GM21723 (cell line): ENCODE measurements at regions not wholly inside any gene's neighbourhood (a gene's known extent, or its start where the extent isn't known, plus 50 kb on each side); places are given as distances from the start of the nearest gene placed in this dataset.
"Not testable (repeated sequence)": the region's sequence is repeated elsewhere in the genome, so short reads cannot be mapped to it uniquely, and the experiment has no call there.

Source experiments
- ATAC-seq: cut with Tn5 transposase; IDR thresholded peaks from one replicate; pipeline ENCODE4 v1.9.1; 2021; ENCODE audit warnings: mild to moderate bottlenecking, moderate library complexity; ENCODE audit not compliant: unreplicated experiment

DNA sequence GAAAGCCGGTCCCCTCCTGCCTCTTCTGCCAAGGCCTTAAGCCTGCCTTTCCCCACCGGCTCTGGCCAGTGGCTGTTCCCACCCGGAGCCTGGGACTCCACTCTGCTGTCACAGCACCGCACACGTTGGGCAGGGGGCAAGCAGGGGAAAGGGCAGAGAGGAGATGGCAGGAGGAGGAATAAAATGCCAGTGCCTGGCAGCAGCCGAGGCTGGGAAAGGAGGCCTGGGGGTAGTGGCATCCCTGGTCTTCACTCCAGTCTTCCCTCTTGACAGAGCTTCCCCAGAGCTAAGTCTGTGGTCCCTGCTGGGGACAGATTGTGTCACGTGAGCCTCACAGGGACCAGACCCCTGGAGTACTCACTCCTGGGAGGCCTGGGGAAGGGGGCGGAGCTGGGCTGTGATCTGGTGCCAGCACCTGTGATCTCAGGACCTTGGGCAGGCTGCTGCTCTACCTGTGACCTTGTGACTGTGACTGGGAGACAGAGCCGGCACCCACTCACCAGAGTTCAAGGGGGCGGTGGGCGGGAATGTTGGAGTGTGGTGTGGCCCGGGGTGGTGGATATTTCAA is 97.2 kb upstream of the GSE1 start:
- ATAC-seq = no peak

DNA sequence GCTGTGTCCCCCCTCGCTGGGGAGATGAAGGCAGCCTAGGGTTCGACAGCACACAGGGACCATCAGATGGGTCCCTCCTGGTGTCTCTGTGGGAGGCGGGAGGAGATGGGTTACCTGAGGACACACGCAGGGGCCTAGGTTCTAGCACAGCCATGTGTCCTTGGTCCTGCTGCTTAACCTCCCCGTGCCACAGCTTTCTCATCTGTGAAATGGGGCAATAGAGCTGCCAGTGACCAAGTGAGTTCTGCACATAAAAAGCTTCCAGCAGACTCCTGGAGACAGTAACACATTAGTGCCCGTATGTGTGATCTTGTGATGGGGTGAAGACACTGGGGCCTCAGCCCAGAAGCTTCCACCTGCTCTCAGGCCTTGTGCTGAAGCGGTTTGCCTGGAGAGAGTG is 96.0 kb upstream of the GSE1 start:
- no peak for ATAC-seq

DNA sequence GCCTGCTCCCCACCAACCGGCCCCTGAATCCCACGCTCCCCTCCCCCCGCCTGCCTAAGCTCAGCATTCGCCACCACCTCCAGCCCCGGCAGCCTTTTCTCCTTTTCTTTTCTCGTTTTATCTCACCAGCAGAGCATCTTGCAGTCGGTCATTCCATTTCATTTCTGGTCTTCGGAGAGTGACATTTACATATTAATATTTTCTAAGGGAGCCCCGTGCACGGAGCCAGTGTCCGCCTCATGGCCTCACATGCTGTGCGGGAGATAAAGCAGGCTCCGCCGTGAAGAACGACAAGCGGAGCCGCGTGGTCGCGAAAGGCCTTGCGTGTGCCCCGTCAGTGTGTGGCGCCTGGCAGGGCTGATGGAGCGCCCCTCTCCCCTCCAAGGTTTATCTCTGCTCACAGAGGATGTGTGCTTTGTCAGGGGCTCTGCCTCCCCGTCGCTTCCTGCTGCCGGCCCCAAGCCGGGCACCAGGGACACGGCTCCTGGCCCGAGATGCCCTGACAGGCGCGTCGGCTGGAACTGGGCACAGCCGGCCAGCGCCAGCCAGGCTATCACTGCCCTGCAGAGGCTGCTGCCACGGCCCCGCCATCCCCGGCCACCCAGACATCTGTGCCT is 95.5 kb upstream of the GSE1 start:
- ATAC-seq = no peak

DNA sequence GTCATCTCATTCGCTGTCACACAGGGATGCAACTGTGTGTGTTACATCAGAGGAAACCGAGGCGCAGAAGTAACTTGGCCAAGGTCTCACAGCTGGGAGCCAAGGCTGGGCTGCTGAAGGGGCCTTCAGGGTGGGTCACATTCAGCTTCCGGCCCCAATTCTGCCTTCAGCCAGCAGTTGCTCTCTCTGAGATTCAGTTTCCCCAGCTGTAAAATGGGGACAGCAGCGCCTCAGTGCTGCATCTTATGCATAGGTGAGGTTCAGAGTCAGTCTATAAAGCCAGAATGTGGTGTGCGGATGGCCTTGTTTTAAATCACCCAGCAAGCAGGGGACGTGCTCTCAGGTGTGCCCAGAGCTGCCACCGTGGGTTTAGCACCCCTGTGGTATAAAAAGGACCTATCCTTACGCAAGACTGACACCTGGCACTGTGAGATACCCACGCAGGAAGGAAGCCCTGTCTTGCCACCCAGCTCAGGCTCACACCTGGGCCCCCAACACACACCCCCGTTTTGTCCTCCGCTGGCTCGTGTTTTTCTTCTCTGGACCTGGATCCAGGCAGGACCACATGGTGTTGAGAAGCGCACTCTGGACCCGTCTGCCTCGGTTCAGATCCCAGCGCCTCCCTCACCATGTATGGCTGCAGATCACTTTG is 94.6 kb upstream of the GSE1 start:
- no peak for ATAC-seq

DNA sequence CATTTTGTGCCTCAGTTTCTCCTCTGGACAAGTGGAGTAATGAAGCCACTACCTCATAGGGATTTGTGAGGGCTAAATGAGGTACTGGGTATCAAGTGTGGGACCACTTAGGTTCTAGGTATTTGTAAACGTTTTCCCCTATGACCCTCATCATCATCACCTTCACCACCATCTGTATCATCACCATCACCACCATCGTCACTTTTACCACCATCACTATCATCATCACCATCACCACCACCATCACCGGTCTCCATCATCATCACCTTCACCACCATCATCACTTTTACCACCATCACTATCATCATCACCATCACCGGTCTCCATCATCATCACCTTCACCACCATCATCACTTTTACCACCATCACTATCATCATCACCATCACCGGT is 94.1 kb upstream of the GSE1 start:
- not testable (repeated sequence) for ATAC-seq

DNA sequence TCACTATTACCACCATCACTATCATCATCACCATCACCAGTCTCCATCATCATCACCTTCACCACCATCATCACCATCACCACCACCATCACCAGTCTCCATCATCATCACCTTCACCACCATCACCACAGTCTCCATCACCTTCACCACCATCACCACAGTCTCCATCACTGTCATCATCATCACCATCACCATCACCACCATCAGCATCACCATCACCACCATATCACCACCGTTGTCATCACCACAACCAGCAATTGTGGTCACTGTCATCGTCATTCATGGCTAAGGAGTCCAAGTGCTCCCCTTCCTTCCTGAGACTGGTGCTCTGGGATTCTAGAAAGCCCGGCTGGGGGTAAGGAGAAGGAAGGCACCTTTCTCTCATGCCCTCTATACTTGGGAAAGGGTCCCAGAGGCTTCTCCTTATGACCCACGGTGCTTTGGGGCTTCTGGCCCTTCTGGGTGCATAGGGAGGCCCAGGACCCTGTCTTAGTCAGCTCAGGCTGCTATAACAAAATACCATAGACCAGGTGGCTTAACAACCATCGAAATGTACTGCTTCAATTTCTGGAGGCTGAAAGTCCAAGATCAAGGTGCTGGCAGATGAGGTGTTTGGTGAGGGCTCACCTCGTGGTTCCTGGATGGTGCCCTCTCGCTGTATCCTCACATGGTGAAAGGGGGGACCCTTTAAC is 93.4 kb upstream of the GSE1 start:
- ATAC-seq = no peak

DNA sequence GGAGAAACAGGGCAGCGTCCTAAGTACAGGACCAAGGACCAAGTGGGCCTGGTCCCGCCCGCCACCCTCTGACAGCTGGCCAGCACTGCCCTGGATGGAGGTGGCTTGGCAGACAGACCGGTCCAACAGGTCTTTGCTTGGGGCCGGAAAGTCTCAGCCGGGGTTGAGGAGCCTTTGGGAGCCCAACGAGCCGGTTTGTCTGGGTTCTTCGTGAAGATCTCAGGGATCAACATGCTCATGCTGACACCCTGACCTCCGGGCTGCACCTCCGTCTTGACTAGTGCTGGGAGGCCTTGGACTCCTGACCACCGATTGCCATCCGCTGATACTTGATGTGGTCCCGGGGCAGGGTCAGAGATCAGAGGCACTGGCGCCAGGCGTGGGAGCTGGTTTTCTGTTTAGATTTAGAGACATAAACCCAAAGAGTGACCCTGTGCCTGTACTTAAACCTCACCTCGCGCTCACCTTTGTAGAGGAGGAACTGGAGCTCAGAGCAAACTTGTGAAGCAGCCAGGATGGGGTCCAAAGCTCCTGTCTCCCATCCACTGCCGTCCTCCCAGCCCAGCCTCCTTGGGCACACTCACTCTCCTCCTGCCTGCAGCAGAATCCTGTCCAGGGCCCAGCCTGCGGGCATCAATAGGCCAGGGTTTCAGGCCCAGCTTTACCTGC is 92.1 kb upstream of the GSE1 start:
- no peak for ATAC-seq

DNA sequence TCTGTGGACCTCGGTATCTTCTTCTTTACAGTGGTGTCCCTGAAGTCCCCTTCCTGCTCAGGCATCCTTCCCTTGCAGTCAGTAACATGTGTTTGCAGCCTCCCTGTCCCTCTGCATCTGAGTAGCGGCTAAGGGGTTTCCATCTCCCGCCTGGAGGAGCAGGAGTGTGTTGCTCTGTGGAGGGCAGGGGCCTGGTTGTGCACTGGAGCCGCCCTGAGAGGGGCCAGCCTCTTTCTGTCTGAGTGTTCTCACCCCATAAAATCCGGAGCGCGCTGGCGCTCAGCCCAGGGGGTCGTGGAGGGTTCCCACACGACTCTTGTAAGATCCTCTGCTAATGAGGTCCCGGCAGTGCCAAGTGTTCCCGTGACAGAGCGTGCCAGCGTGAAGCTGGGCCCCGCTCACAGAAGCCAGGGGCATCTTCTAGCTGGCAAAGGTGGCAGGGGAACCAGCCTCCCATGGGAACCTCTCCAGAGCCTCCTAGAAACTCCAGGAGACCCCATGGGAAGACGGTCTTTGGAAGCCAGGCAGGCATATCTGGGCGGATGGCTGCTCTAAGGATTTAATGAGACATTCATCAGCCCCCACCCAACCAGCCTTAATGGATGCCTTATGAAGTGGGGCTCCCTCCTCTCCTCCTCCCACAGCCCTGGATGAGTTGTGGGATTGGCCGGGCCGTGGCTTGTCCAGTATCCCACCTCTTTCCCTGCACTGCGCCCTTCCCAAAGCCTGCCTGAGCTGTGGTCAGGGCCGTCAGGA is 91.4 kb upstream of the GSE1 start:
- no peak for ATAC-seq

DNA sequence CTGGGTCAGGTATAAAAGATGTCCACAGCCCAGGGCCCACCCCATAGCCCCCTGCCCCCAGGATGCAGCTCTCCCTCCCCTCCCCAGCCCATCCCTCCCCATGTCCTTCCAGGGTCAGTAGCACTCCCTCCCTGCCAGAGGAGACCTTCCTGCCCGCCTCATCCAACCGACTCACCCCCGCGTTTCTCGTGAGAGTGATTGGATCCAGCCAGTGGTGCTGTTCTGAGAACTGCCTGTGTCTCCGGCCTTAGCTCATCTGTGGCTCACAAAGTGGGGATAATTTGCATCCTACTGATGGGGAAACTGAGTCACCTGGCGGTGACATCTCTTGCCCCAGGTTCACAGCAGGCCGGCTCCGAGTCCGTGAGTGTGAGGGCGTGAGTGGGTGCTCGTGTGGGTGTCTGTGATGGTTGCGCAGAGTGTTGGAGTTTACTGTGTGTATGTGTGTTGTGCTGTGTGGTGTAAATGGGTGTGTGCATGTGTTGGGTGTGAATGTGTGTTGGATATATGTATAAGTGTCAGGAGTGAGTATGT is 90.7 kb upstream of the GSE1 start:
- no peak for ATAC-seq

DNA sequence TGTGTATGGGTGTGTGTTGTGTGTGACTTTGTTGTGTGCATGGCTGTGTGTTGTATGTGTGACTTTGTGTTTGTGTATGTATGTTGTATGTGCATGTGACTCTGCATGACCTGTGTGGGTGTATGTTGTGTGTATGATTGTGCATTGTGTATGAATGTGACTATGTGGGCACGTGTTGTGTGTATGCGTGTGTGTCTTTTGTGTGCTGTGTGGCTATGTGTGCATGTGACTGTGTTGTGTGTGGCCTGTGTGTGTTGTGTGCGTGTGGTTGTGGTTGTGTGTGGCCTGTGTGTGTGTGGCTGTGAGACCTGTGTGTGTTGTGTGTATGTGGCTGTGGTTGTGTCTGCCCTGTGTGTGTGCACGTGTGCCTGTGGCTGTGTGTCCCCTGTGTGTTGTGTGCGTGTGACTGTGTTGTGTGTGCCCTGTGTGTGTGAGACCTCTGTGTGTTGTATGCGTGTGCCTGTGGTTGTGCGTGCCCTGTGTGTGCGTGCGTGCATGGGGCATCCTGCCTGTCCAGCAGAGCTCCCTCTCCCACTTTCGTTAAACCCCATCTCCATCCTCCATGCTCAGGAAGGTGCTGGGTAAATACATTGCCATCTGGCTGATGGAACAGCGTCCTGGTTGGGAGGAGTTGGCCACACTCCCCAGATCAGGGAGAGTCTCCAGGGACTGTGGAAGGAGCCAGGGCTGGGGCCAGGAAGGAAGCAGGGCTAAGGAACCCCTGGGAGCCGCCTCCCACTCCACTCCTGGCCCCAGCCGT is 90.1 kb upstream of the GSE1 start:
- no peak for ATAC-seq

DNA sequence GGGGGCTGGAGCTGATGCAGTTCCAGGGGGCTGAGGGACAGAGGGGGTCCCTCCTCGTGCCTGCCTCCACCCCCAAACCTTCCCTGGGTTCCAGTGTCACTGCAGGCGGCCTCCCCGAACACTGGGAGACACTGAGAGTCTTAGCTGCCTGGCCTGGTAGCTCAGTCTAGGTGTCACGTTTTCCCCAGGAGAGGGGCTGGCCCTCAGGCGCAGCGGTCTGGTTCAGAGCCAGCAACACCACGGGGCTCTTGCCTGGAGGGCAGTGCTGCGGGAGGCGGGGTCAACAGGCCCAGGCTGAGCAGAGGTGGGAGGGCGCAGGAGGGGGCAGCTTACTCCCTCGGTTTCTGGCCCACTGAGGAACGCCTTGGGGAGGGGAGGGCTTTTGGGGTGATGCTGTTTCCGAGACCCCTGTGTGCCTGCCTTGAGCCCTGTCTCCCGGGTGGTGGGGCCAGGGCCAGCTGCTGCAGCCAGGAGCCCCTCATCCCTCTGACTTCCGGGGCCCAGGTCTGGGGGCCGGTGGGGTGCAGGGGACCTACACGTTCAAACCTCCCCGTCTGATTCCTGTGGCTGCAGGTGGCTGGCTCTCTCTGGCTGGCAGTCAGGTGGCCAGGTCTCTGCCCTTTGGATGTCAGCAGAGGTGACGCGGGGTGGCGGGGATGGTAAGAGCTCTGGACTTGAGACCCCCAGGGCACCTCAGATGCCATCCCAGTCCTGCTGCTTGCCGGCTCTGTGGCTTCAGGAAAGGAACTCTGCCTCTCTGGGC is 89.3 kb upstream of the GSE1 start:
- no peak for ATAC-seq

DNA sequence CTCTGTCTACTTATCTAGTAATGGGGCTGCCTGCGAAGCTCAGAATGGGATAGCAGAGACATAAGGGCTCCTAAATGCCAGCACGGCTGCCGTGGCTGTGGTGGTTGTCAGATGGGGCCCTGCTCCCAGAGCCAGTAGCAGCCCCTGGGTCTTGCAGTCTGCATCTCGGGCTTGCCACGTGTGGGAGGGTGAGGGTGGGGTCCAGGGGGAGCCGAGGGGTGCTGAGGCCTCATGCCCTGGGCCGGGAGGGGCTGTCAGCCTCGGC is 88.8 kb upstream of the GSE1 start:
- ATAC-seq = no peak

DNA sequence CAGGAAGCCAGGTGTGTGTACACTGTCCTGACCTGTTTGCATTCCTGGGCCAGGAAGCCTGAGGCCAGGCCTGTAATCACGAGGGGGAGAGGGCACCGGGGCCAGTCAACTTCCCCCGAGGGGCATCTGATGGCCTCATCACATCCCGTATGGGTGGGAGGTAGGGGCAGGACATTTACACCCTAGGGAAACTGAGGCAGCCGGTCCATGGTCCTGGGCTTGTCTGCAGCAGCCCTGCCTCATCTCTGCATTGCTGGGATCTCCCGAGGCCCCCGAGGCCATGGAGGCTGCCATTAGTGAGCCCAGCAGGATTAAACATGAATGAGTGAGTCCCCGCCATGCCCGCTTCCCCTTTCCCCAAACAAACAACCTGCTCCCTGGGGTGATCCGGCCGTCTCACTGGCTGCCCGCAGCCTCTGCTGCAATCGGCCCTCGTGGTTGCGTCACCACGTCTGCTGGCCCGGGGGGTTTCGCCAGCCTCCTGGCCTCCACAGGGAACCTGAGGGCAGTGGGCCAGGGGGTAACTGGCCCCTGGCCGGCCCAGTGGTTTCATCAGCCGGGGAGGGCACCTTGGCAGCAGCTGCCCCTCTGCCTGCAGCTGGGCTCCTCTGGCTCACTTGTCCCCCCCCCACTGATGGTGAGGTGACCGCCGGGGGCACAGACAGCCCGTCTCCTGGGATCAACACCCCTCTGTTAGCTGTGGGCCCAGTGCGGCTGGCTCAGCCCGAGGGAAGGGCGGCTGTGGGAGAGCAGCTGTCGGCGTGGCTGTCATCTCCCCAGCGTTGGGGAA is 88.3 kb upstream of the GSE1 start:
- ATAC-seq = no peak

DNA sequence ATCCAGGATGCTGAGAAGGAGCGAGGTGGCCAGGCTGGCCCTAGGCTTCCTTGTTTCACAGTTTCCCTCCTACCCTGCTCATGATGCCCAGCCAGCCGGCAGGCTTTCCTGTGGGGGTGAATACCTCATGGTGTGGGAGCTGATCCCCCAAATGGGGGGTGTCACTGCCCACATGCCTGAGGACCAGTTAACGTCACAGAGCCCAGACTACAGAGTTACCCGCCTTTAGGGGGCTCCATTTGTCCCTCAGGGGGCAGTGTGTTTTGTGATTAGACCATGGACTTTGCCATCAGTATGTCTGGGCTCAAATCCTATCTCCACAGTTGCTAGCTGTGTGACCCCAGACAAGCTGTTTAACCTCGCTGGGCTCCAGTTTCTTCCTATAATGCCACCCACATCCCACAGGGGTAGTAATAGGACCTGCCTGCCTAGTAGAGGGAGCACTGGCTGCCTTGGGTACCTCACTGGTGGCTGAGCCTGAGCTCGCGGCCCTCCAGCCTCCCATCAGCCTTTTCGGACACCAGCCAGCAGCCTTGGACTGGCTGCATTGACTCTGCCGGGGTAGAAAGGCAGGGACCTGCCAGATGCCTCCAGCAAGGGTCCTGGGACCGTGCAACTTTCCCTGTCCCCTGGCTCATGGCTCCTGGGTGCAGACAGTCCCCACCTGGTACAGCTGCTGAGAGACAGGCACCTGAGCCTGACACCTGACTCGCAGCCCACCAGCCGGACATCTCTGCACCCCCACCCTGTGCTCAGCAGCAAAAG is 87.5 kb upstream of the GSE1 start:
- ATAC-seq = no peak

DNA sequence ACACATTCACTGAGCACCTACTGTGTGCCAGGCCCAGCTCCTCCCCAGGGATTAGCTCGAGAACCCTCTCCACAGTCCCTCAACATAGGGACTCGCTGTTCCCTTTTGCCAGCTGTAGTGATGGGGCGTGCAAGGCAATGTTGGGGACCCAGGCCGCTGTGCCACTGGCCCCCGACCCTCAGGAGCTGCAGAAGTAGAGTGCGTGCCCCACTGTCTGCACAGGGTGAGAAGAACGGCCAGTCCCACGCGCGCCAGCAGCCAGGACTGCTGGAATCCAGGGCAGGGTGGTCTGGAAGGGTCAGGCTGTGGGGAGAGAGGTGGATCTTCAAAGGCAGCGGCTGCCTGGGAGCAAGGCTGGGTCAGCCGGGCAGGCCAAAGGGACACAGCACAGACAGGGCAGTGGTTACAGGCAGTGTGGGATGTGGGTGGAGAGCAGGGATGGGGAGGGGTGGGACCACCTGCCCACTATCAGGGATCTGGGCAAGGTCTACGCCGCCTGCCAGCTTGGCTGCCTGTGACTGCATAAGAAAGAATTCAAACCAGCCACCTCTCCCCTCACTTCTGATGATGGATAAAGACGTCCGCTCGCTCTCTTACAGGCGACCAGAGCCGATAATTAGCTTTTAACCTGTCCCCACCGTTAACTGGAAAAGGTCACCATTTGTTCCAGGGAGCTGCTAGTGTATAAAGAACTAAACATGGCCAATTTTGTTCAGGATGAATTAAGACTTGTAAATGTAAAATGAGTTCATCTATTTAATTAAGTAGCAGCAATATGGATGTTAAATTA is 86.7 kb upstream of the GSE1 start:
- no peak for ATAC-seq

DNA sequence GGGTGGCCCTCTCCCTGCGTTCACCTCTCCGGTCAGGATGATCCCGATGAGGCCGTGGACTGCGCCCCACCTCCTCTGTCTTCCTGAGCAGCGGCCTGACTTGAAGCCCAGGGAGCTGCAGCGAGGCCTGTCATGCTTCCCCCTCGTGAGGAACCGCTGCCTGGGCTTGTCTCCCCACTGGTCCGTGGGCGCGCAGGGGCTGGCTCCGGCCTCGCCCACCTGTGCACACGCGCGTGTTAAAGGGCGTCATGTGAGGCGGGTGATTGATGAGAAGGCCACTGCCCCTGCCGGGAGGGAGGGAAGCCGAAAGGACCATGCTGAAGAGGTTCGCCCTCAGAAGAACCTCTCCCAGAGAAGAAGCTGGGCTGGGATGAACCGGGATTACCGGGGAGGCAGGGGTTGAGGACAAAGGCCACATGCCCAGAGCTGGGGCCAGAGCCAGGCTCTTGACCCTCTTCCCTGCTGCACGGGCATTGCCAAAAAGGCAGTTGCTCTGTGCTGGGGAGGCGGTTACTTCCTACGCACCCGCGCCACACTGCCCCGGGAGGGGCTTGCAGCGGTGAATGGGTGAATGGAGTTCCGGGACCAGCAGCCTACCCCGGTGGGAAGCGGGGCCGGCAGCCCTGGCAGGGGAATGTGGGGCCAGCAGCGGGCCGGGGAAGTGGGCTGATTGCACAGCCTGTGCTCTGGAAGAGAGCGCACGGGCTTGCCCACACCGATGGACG is 85.9 kb upstream of the GSE1 start:
- ATAC-seq = no peak
